Left lung (tissue), 4 donors: ENCODE measurements at regions not wholly inside any gene's neighbourhood (a gene's known extent, or its start where the extent isn't known, plus 50 kb on each side); places are given as distances from the start of the nearest gene placed in this dataset.

Experiments
- ATAC-seq: fragments of 200-7000 bp; cut with Tn5 transposase; one replicate; pipeline ENCODE4 v1.9.1; 2020; ENCODE audit warnings: moderate library complexity
- DNase-seq, 4 donors: peaks; one replicate each; pipeline ENCODE4 v3.0.0-alpha.2; 2013 to 2020
- H3K27ac ChIP-seq, 2 donors: fragments of 200-600 bp; sonication (generic) in 1 of 2; one replicate each; pipeline versions ENCODE4 v1.5.0 to v1.8.0; 2020 to 2021
- H3K27me3 ChIP-seq, 2 donors: fragments of 200-600 bp; sonication (generic) in 1 of 2; one replicate each; pipeline versions ENCODE4 v1.5.0 to v1.8.0; 2020 to 2021
- H3K36me3 ChIP-seq, 2 donors: fragments of 200-600 bp; sonication (generic) in 1 of 2; one replicate each; pipeline versions ENCODE4 v1.5.0 to v1.8.0; 2020 to 2021
- H3K4me1 ChIP-seq, 2 donors: fragments of 200-600 bp; one replicate each; pipeline ENCODE4 v1.8.0; 2021
- H3K4me3 ChIP-seq, 2 donors: fragments of 200-600 bp; sonication (generic) in 1 of 2; one replicate each; pipeline versions ENCODE4 v1.5.0 to v1.8.0; 2020 to 2021; ENCODE audit warnings: mild to moderate bottlenecking in 1 of 2
- H3K9me3 ChIP-seq, 2 donors: fragments of 200-600 bp; sonication (generic) in 1 of 2; one replicate each; pipeline versions ENCODE4 v1.5.0 to v1.8.0; 2020 to 2021
- intact Hi-C, 2 donors: fragments of 100-400 bp; cut with DNase I; formaldehyde crosslinking; loops; one replicate each; pipeline versions ENCODE4 v1.11.2 to v1.14.2; 2022
- TF ChIP-seq, protein P1 (sequence below), 2 donors: fragments of 200-600 bp; sonication (generic) in 1 of 2; IDR thresholded peaks; one replicate each; pipeline versions ENCODE4 v1.5.0 to v1.8.0; 2021; ENCODE audit warnings: antibody characterized with exemption in 2 of 2
- donor health status: DM: no; HTN: yes; CAD: no.
- donor health status: DM: no; HTN: no; CAD: no.

DNA sequence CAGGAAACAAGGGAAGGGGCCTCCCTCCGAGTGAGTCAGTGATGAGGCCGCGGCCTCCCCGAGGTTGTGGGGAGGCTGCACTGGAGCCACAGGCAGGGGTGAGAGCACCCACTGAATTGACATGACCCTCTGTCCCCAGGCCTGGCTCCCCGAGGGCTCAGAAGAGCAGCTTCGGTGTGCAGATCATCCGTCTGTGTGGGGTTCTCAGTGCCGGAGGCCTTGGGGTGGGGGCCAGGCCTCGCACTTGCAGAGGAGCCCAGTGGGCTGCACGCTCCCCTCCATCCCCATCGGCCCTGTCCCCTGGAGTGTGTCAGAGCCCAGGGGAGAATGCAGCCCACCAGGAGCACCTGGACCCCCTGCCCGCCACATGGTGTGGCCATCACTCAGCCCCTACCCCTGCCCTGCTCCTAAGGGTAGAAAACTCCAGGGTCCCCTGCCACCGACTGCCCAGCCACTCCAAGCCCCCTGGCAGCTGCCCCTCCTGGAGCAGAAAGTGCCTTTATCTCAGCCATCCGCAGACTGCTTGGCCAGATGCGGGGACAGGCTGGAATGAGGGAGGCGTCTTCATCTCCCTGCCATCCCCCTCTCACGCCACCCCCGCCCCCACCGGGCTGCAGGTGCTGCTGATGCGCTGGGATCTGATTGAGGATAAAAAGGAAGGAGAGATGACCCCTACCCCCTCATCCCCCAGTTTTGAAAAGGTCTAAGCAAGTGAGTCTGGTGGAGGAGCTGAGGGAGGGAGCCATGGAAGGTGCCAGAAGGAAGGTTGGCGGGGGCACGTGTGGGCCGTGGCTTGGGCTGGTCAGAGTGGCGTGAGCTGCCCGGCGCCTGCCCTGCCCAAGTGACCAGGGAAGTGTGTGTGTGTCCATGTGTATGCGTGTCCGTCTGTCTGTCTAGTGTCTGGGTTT is 358.3 kb downstream of the SEC14L1 start:
- Histone ChIP-seq H3K4me3 (no peak overlapping the region), H3K9me3 (no peaks in the 10 kb centered on the region), H3K4me1 (peaks cover 0 to 11% of the 10 kb centered on the region in 2 donors), H3K27me3 (no peaks in the 10 kb centered on the region), H3K36me3 (peaks cover 0 to 72% of the 10 kb centered on the region in 2 donors), H3K27ac (no peak overlapping the region)
- TF ChIP-seq, protein P1, sequence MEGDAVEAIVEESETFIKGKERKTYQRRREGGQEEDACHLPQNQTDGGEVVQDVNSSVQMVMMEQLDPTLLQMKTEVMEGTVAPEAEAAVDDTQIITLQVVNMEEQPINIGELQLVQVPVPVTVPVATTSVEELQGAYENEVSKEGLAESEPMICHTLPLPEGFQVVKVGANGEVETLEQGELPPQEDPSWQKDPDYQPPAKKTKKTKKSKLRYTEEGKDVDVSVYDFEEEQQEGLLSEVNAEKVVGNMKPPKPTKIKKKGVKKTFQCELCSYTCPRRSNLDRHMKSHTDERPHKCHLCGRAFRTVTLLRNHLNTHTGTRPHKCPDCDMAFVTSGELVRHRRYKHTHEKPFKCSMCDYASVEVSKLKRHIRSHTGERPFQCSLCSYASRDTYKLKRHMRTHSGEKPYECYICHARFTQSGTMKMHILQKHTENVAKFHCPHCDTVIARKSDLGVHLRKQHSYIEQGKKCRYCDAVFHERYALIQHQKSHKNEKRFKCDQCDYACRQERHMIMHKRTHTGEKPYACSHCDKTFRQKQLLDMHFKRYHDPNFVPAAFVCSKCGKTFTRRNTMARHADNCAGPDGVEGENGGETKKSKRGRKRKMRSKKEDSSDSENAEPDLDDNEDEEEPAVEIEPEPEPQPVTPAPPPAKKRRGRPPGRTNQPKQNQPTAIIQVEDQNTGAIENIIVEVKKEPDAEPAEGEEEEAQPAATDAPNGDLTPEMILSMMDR (IDR thresholded peaks at IDR 0.05) = no peak
- DNase-seq = no peak
- no peak for ATAC-seq
- intact Hi-C loops = no loop called here

DNA sequence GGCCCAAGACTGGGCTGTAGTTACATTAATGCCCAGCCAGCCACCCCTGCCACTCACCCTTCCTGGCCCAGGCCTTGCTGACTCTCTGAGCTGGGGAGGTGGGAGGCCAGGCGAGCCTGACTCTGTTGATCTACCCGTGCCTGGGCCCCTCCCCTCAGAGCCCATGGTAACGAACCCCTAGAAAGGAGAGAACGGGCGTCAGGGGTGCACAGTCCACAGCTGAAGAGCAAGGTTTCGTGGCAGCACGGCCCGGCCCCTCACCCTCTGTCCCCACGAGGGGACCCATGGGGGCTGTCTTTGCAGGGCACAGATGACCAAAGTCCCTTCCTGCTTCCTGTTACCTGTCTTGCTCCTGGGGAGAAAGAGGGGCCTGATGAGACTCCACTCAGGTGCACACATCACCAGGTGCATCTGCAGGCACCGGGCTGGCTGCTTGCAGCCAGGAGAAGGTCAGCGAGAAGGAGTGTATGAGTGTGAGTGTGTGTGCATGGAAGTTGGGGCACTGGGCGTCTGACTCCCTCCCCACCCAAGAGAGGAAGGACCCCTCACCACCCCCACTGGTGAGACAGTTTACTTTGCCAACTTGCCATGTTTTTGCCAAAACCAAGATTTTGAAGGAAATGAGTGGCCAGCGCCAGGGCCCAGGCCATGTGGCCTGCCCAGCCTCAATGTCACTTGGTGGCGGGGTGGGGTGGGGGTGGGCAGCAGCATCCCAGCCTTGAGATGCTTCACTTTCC is 359.1 kb downstream of the SEC14L1 start:
- DNase-seq (no peak), ATAC-seq (no peak)
- intact Hi-C loops = no loop called here
- Histone ChIP-seq H3K27me3 (no peaks in the 10 kb centered on the region), H3K27ac (no peak overlapping the region), H3K4me3 (no peak overlapping the region), H3K36me3 (peaks cover 0 to 65% of the 10 kb centered on the region in 2 donors), H3K4me1 (peaks cover 0 to 3% of the 10 kb centered on the region in 2 donors), H3K9me3 (no peaks in the 10 kb centered on the region)
- TF ChIP-seq, protein P1 (IDR thresholded peaks at IDR 0.05) = no peak

DNA sequence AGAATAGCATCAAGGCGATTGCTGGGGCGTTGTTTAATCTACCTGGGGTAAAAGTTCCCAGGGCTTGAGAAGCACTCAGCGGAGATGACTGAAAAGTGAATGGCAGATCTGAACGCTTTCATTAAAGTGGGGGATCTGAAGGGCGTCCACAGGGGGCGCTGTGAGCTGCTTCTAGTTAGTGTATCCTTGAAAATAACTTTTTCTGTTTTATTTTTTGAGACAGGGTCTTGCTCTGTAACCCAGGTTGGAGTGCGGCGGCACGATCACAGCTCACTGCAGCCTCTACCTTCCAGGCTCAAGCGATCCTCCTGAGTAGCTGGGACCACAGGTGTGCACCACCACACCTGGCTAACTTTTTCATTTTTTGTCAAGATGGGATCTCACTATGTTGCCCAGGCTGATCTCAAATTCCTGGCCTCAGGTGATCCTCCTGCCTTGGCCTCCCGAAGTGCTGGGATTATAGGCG is 360.4 kb downstream of the SEC14L1 start:
- H3K9me3 ChIP-seq = no peaks in the 10 kb centered on the region
- intact Hi-C loops = no loop called here
- no peaks in the 10 kb centered on the region for H3K4me1 ChIP-seq
- H3K27ac ChIP-seq = no peak overlapping the region
- TF ChIP-seq, protein P1 (IDR thresholded peaks at IDR 0.05) = peak in 1 of 2 donors; percentile 10
- peak in 1 of 4 donors; percentile 35 for DNase-seq
- H3K27me3 ChIP-seq = no peaks in the 10 kb centered on the region
- H3K4me3 ChIP-seq = no peak overlapping the region
- H3K36me3 ChIP-seq = peaks cover 0 to 56% of the 10 kb centered on the region in 2 donors
- ATAC-seq = no peak

DNA sequence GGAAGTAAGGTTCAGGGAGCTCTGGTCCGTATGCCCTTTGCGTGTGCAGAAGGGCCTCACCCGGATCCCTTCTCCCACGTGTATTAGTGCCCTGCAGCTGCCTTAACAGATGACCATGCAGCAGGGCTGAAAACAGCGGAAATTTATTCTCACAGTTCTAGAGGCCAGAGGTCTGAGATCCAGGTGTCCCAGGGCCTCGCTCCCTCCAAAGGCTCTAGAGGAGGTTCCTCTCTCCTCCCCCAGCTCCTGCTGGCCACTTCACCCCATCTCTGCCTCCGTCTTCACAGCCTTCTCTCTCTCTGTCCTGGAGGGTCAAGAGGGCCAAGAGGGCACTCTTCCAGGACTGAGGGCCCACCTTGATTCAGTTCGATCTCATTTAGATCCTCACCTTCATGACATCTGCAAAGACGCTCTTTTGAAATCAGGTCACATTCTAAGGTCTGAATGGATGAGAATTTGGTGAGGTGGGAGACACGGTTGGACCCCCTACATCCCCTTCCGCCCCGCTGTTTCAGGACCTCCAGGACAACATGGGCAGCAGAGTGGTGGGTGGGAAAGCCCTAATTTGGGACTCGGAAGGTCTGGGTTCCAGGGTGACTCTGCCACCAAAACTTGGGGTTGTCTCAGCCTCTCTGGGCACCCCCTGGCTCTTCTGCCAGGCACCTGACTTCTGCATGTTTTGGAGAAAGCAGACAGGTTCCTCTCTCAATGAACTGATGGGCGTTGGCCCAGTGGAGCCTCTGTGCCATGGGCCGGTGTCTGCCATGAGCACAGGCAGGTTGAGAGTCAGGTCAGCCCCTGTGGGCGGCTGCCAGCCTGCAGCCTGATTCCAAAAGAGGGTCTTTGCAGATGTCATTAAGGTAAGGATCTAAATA is 361.2 kb downstream of the SEC14L1 start:
- H3K36me3 ChIP-seq = peaks cover 0 to 48% of the 10 kb centered on the region in 2 donors
- ATAC-seq (no peak), DNase-seq (peak in 1 of 4 donors; percentile 21)
- H3K27me3 ChIP-seq = no peaks in the 10 kb centered on the region
- no peak overlapping the region for H3K27ac ChIP-seq
- H3K4me3 ChIP-seq = no peak overlapping the region
- intact Hi-C loops = no loop called here
- no peaks in the 10 kb centered on the region for H3K4me1 ChIP-seq
- TF ChIP-seq, protein P1 (IDR thresholded peaks at IDR 0.05) = no peak
- no peaks in the 10 kb centered on the region for H3K9me3 ChIP-seq
